ENCODE measurements at regions not wholly inside any gene's neighbourhood (a gene's known extent, or its start where the extent isn't known, plus 50 kb on each side); places are given as distances from the start of the nearest gene placed in this dataset.

DNA sequence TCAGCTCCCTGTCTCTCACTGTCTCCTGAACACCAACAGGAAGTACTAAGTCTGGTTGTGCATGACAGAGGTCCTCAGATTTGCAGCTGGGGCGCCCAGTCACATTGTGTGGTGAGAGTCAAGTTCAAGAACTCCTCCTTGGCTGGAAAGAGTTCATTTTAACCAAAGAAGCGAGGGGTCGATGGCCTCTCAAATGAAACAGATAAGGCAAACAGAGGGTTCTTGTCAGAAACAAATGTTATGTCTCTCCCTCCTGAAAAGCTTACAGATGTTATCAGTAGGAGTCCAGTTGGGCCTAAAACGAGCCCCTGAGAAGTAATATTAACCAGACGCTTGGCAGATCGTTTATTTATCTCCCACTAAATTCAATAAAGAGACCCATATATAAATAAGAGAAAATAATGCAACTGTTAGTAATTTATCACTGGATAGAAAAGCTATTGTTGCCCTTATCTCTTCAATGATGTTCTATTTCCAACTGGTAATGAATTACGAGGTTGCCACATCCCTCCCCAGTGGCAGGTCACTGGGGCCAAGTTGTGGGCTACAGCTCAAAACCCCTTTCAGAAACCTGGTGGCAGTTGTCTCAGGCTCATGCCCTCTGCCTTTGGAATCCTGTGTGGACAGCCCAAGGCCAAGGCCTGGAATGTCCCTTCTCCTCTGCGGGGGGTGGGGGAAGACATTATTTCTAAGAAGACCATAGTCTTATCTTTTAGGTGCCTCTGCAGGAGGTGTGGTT lies 307.5 kb upstream of the DYNLRB2 start:
- no peak overlapping the region for H2BK5ac ChIP-seq (ENCODE audit: insufficient read length, low read length)
- no peak overlapping the region for H3K23ac ChIP-seq (ENCODE audit: insufficient read length, low read depth, low read length)
- no peaks in the 10 kb centered on the region for H3K4me1 ChIP-seq (ENCODE audit: insufficient read depth, low read length)
- no peak overlapping the region for H3K4ac ChIP-seq (ENCODE audit: low read depth, low read length)
- H2AK5ac ChIP-seq (ENCODE audit: insufficient read length, low read length), result no peak overlapping the region
- no peak overlapping the region for H4K8ac ChIP-seq (replicated peaks; ENCODE audit: insufficient read length, low read depth, low read length)
- H3K9me3 Mint-ChIP-seq, result peaks cover 0 to 3% of the 10 kb centered on the region in 2 experiments; a peak in 3 of 5 replicates
- no peaks in the 10 kb centered on the region for H3K79me1 ChIP-seq (ENCODE audit: insufficient read depth, low read depth, low read length, poor library complexity, severe bottlenecking)
- no peaks in the 10 kb centered on the region for H3K36me3 Mint-ChIP-seq (ENCODE audit: insufficient read depth in 1 of 3, low read depth in 3 of 3)
- H3K9me3 ChIP-seq (ENCODE audit: control insufficient read depth, low read depth, low read length), result no peaks in the 10 kb centered on the region
- DNase-seq, result no peak
- H3K4me1 Mint-ChIP-seq, result no peaks in the 10 kb centered on the region; a peak in 1 of 4 replicates
- H3K27ac ChIP-seq (ENCODE audit: insufficient read length, low read depth, low read length), result no peak overlapping the region
- no peak overlapping the region for H2BK15ac ChIP-seq (ENCODE audit: low read depth, low read length)
- H2BK20ac ChIP-seq (ENCODE audit: low read depth, low read length, poor library complexity, severe bottlenecking), result no peak overlapping the region
- no peak overlapping the region for H3K14ac ChIP-seq (ENCODE audit: insufficient read depth, low read length)
- TF ChIP-seq, protein P1, sequence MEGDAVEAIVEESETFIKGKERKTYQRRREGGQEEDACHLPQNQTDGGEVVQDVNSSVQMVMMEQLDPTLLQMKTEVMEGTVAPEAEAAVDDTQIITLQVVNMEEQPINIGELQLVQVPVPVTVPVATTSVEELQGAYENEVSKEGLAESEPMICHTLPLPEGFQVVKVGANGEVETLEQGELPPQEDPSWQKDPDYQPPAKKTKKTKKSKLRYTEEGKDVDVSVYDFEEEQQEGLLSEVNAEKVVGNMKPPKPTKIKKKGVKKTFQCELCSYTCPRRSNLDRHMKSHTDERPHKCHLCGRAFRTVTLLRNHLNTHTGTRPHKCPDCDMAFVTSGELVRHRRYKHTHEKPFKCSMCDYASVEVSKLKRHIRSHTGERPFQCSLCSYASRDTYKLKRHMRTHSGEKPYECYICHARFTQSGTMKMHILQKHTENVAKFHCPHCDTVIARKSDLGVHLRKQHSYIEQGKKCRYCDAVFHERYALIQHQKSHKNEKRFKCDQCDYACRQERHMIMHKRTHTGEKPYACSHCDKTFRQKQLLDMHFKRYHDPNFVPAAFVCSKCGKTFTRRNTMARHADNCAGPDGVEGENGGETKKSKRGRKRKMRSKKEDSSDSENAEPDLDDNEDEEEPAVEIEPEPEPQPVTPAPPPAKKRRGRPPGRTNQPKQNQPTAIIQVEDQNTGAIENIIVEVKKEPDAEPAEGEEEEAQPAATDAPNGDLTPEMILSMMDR (conservative IDR thresholded peaks at IDR 0.05), result no peak
- no peak overlapping the region for H3T11ph ChIP-seq (ENCODE audit: low read length)
- no peak overlapping the region for H4K91ac ChIP-seq (ENCODE audit: insufficient read length, low read depth, low read length)
- no peak overlapping the region for H3K9ac ChIP-seq (ENCODE audit: extremely low read depth, insufficient read length, low read length)
- no peaks in the 10 kb centered on the region for H3K27me3 ChIP-seq (ENCODE audit: insufficient read depth, low read length)
- no peaks in the 10 kb centered on the region for H3K79me2 ChIP-seq (ENCODE audit: insufficient read depth, low read length)
- H3K4me2 ChIP-seq (ENCODE audit: insufficient read depth, insufficient read length, low read length), result no peak overlapping the region
- H2AFZ ChIP-seq (ENCODE audit: low read length), result no peak overlapping the region
- peaks cover 2% of the 10 kb centered on the region; the same call in 1 of the 2 replicates for H3K27me3 Mint-ChIP-seq (ENCODE audit: low read depth)
- no peaks in the 10 kb centered on the region for H4K20me1 ChIP-seq (ENCODE audit: control insufficient read depth, insufficient read depth, insufficient read length)
- no peak overlapping the region for H3K27ac Mint-ChIP-seq
- H2BK120ac ChIP-seq (ENCODE audit: low read depth, low read length, poor library complexity, severe bottlenecking), result no peak overlapping the region
- H3K4me3 Mint-ChIP-seq, result no peak overlapping the region
- WGBS (ENCODE audit: extremely low coverage, insufficient read length, low lambda C conversion rate), result no CpG with 5 or more reads among the region's 8 CpGs
- H3K18ac ChIP-seq (ENCODE audit: insufficient read length, low read depth, low read length), result no peak overlapping the region
- no peak overlapping the region for H2BK12ac ChIP-seq (ENCODE audit: insufficient read length, low read depth, low read length)
- H3K56ac ChIP-seq (ENCODE audit: insufficient read length, low read depth, low read length), result no peak overlapping the region
- H4K5ac ChIP-seq (ENCODE audit: insufficient read length, low read depth, low read length), result no peak overlapping the region
- no peaks in the 10 kb centered on the region for H3K23me2 ChIP-seq (ENCODE audit: insufficient read length, low read depth, low read length, poor library complexity, severe bottlenecking)

Measured in H9 (cell line).